Left ventricle myocardium inferior (tissue), 1 donor: ENCODE measurements at regions not wholly inside any gene's neighbourhood (a gene's known extent, or its start where the extent isn't known, plus 50 kb on each side); places are given as distances from the start of the nearest gene placed in this dataset.

Experiments
- DNase-seq: peaks from one replicate; pipeline ENCODE4 v3.0.0-alpha.2; 2020
- H3K27ac ChIP-seq: fragments of 200-600 bp; replicated peaks from 2 replicates; pipeline ENCODE4 v1.8.0; 2021
- H3K27me3 ChIP-seq: fragments of 200-600 bp; 2 replicates; pipeline ENCODE4 v1.8.0; 2021; ENCODE audit warnings: low read depth
- H3K36me3 ChIP-seq: fragments of 200-600 bp; 2 replicates; pipeline ENCODE4 v1.8.0; 2021
- H3K4me1 ChIP-seq: fragments of 200-600 bp; 2 replicates; pipeline ENCODE4 v1.8.0; 2021
- H3K4me3 ChIP-seq: fragments of 200-600 bp; 2 replicates; pipeline ENCODE4 v1.8.0; 2021; ENCODE audit warnings: mild to moderate bottlenecking, moderate library complexity
- H3K9me3 ChIP-seq: fragments of 200-600 bp; replicated peaks from 2 replicates; pipeline ENCODE4 v1.8.0; 2021
- intact Hi-C: fragments of 100-400 bp; cut with micrococcal nuclease; formaldehyde crosslinking; loops from one replicate; pipeline ENCODE4 v1.11.0; 2022
- TF ChIP-seq, protein P1 (sequence below): fragments of 200-600 bp; IDR thresholded peaks from 2 replicates; pipeline ENCODE4 v1.8.0; 2021; ENCODE audit warnings: antibody characterized with exemption, mild to moderate bottlenecking, borderline replicate concordance
- donor health status: DM: no; HTN: yes; CAD: no; lungs with severe emphysema.

DNA sequence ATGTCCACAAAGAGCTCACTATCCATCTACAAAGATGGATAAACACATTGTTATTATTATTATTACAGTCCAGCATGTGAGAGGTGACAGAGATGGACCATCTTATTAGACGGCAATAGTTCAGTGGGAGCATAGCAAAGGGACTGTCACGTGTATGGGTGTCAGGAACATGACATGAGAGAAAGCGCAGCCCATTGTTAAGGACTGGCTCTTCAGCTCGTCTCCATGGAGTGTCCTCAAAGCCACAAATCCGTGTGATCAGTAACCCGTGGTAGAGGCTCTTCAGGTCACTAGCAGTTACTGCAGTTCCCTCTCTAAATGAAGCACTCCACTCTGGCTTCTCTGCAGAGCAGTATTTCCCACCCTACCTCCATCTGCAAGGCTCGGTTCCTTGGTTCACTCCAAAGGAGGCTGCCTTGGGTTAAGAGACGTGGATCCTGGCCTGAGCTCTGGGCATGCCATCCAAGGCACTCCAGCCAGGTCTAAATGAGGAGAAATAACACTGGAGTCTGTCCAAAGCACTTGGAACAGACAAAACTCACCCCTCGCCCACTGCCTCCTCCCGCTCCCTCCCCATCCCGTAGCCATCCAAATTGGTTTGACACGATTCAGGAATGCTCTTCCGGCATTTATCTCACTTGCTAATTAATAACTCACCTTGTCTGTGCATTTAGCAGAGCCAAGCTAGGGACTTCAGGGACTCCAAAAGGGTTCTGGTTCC lies 122.3 kb upstream of the WWC1 start:
- Histone ChIP-seq H3K4me3 (no peak overlapping the region), H3K27ac (peak overlapping the region; percentile 82), H3K9me3 (no peaks in the 10 kb centered on the region), H3K4me1 (peaks cover 86% of the 10 kb centered on the region), H3K36me3 (no peaks in the 10 kb centered on the region), H3K27me3 (peaks cover 7% of the 10 kb centered on the region)
- intact Hi-C loops = no loop called here
- DNase-seq = no peak
- TF ChIP-seq, protein P1, sequence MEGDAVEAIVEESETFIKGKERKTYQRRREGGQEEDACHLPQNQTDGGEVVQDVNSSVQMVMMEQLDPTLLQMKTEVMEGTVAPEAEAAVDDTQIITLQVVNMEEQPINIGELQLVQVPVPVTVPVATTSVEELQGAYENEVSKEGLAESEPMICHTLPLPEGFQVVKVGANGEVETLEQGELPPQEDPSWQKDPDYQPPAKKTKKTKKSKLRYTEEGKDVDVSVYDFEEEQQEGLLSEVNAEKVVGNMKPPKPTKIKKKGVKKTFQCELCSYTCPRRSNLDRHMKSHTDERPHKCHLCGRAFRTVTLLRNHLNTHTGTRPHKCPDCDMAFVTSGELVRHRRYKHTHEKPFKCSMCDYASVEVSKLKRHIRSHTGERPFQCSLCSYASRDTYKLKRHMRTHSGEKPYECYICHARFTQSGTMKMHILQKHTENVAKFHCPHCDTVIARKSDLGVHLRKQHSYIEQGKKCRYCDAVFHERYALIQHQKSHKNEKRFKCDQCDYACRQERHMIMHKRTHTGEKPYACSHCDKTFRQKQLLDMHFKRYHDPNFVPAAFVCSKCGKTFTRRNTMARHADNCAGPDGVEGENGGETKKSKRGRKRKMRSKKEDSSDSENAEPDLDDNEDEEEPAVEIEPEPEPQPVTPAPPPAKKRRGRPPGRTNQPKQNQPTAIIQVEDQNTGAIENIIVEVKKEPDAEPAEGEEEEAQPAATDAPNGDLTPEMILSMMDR = no peak

DNA sequence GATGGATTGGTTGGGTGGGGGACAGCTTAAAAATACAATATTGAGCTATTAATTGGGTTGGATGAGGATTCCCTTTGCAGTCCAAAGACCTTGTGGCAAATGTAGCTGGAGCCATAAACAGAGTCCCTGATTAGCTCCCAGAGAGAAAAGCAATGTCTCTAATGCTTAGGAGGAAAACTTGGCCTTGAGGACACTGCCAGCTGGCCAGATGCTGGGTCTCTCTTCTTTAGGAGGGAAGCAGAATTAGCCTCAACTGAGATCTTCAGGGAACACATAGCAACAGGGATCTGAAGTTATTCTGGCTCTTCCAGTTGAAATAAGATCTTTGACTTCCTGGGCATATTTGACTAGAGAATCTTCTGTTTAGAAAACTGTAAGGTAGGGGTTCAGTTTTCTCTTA lies 121.7 kb upstream of the WWC1 start:
- H3K4me3 ChIP-seq = no peak overlapping the region
- no peak for DNase-seq
- TF ChIP-seq, protein P1 = no peak
- no peaks in the 10 kb centered on the region for H3K36me3 ChIP-seq
- H3K9me3 ChIP-seq = no peaks in the 10 kb centered on the region
- peaks cover 7% of the 10 kb centered on the region for H3K27me3 ChIP-seq
- peaks cover 83% of the 10 kb centered on the region for H3K4me1 ChIP-seq
- intact Hi-C loops = no loop called here
- peak overlapping the region; percentile 82 for H3K27ac ChIP-seq

DNA sequence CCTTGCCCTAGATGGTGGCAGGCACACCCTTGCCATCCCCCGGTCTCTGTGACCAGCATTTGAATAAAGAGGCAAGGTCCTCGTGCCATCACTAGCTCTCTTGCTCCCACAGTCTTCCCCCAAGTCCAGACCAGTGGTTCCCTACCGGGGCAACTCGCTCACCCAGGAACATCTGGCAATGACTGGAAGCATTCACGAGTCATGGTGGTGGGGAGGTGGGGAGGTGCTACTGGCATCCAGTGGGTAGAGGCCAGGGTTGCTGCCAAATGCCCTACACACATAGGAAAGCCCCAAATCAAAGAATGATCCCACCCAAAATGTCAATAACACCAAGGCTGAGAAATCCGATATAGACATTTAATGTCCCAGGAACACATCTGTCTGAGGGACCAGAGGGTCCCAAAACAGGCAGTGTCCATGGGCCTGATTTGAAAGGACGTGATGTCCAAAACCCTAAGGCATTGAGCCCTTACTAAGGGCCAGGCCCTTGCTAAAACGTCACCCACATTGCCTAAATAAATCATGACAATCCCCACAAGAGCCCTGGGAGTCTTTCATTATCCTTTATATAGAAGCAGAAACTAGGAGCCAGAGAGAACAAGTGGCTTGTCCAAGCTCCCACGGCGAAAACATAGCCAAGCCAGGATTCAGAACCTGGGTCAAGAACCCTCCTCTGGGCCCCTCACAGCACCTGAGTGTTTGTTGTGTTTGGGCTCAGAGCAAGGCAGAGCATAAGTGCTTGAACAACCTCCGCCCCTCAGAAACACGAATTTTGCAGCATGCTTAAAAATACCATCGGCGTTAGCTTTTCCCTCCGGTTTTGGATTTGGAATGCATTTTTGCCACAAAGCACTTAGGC lies 119.3 kb upstream of the WWC1 start:
- Histone ChIP-seq H3K27ac (peak overlapping the region; percentile 82), H3K4me1 (peaks cover 70% of the 10 kb centered on the region), H3K36me3 (no peaks in the 10 kb centered on the region), H3K9me3 (no peaks in the 10 kb centered on the region), H3K27me3 (peaks cover 7% of the 10 kb centered on the region), H3K4me3 (no peak overlapping the region)
- TF ChIP-seq, protein P1 = no peak
- DNase-seq = no peak
- intact Hi-C loops = no loop called here

DNA sequence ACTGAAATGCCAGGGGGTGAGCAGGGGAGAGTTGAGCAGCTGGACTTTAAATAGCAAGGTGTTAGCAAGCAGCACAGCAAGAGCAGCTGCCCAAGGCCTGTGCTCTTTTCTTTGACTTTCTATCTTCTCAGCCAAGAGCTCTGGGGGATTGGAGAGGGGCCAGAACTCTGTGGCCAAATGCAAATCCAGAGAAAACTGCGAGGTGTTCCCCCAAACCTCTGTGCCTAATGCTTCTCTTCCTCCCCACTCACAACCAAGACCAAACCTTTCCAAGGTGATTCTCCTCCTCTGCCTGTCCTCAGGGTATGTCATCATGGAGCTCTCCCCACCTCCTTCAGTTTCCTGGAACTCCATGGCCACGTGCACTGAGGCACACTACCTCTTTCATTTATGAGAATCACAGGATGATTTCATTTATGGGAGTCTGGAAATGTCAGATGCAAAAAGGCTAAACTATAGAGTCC lies 118.7 kb upstream of the WWC1 start:
- Histone ChIP-seq H3K36me3 (no peaks in the 10 kb centered on the region), H3K9me3 (no peaks in the 10 kb centered on the region), H3K4me1 (peaks cover 77% of the 10 kb centered on the region), H3K4me3 (no peak overlapping the region), H3K27ac (peak overlapping the region; percentile 82), H3K27me3 (peaks cover 7% of the 10 kb centered on the region)
- TF ChIP-seq, protein P1 = no peak
- DNase-seq = no peak
- intact Hi-C loops = no loop called here

DNA sequence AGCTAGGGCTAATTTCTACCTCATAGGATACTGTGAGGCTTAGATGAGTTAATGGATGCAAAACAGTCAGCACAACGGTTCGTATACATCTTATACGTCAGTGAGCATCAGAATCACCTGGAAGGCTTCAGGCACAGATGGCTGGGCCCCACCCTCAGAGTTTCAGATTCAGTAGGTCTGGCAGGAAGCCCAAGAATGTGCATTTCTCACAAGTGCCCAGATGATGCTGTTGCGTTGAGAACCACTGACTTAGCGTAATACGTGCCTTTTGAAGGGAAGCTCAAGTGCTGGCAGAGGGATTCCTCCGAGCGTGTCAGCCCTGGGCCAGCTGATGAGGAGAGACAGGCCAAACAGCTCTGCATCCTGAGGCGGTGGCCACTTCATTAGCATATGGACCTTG lies 117.1 kb upstream of the WWC1 start:
- no peak overlapping the region for H3K4me3 ChIP-seq
- DNase-seq = no peak
- TF ChIP-seq, protein P1 = no peak
- no peaks in the 10 kb centered on the region for H3K9me3 ChIP-seq
- intact Hi-C loops = no loop called here
- peak overlapping the region; percentile 48 for H3K27ac ChIP-seq
- H3K4me1 ChIP-seq = peaks cover 79% of the 10 kb centered on the region
- no peaks in the 10 kb centered on the region for H3K36me3 ChIP-seq
- peaks cover 3% of the 10 kb centered on the region for H3K27me3 ChIP-seq
